ENCODE measurements at regions not wholly inside any gene's neighbourhood (a gene's known extent, or its start where the extent isn't known, plus 50 kb on each side); places are given as distances from the start of the nearest gene placed in this dataset.

DNA sequence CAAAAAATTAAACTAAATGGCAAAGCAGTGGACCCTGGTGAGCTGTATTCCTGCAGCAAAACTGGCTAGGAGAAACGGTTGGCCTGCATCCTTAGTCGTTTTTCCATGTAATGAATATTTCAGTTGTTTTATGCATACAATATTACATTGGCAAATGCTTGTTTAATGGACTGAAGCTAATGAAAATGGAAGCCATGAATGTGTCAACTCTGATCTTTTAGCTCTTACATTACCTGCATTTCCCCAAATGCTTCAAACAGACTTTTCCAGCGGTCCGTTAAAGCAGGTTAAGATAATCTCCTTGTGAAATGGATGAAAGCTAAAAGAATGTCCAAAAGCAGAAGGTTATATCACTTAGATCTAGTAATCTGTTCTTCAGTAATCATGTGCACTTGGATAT lies 686.3 kb upstream of the SETBP1 start:
- TF ChIP-seq, protein P1, sequence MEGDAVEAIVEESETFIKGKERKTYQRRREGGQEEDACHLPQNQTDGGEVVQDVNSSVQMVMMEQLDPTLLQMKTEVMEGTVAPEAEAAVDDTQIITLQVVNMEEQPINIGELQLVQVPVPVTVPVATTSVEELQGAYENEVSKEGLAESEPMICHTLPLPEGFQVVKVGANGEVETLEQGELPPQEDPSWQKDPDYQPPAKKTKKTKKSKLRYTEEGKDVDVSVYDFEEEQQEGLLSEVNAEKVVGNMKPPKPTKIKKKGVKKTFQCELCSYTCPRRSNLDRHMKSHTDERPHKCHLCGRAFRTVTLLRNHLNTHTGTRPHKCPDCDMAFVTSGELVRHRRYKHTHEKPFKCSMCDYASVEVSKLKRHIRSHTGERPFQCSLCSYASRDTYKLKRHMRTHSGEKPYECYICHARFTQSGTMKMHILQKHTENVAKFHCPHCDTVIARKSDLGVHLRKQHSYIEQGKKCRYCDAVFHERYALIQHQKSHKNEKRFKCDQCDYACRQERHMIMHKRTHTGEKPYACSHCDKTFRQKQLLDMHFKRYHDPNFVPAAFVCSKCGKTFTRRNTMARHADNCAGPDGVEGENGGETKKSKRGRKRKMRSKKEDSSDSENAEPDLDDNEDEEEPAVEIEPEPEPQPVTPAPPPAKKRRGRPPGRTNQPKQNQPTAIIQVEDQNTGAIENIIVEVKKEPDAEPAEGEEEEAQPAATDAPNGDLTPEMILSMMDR (IDR thresholded peaks at IDR 0.05 in 4 of 5, conservative IDR thresholded peaks at IDR 0.05 in 1 of 5) = no peak
- TF ChIP-seq POLR2A (IDR thresholded peaks at IDR 0.05) = no peak
